ENCODE measurements at regions not wholly inside any gene's neighbourhood (a gene's known extent, or its start where the extent isn't known, plus 50 kb on each side); places are given as distances from the start of the nearest gene placed in this dataset.
"Not testable (repeated sequence)": the region's sequence is repeated elsewhere in the genome, so short reads cannot be mapped to it uniquely, and the experiment has no call there.

GRCh38 chr9:124084087-124084486 lies 72.5 kb downstream of the LHX2 start:
- DNase-seq (ENCODE audit: low read depth) = no peak

- DNase-seq (ENCODE audit: low read depth) = no peak
Observed at GRCh38 chr9:124087226-124087625, 75.7 kb downstream of the LHX2 start.

- no peak for DNase-seq (ENCODE audit: low read depth)
Observed at GRCh38 chr9:124088476-124088837, 76.9 kb downstream of the LHX2 start.

- peak; percentile 31 for DNase-seq (ENCODE audit: low read depth)
Observed at GRCh38 chr9:124089631-124090488, 78.3 kb downstream of the LHX2 start.

GRCh38 chr9:124098141-124098905 lies 86.8 kb downstream of the LHX2 start:
- DNase-seq (ENCODE audit: low read depth) = no peak

- no peak for DNase-seq (ENCODE audit: low read depth)
Observed at GRCh38 chr9:124099860-124100259, 88.3 kb downstream of the LHX2 start.

GRCh38 chr9:124101215-124101968 lies 89.8 kb downstream of the LHX2 start:
- no peak for DNase-seq (ENCODE audit: low read depth)

GRCh38 chr9:124101969-124102345 lies 90.4 kb downstream of the LHX2 start:
- DNase-seq (ENCODE audit: low read depth) = no peak

GRCh38 chr9:124102363-124102762 lies 90.8 kb downstream of the LHX2 start:
- no peak for DNase-seq (ENCODE audit: low read depth)

GRCh38 chr9:124105266-124105665 lies 93.7 kb downstream of the LHX2 start:
- DNase-seq (ENCODE audit: low read depth) = no peak

- no peak for DNase-seq (ENCODE audit: low read depth)
Observed at GRCh38 chr9:124108216-124108615, 96.6 kb downstream of the LHX2 start.

GRCh38 chr9:124110307-124110915 lies 98.8 kb downstream of the LHX2 start:
- peak; percentile 64 for DNase-seq (ENCODE audit: low read depth)

GRCh38 chr9:124116683-124117363 lies 105.3 kb downstream of the LHX2 start:
- DNase-seq (ENCODE audit: low read depth) = no peak

- DNase-seq (ENCODE audit: low read depth) = no peak
Observed at GRCh38 chr9:124118894-124119293, 107.3 kb downstream of the LHX2 start.

- no peak for DNase-seq (ENCODE audit: low read depth)
Observed at GRCh38 chr9:124120272-124120671, 108.7 kb downstream of the LHX2 start.

GRCh38 chr9:124121725-124122124 lies 110.2 kb downstream of the LHX2 start:
- DNase-seq (ENCODE audit: low read depth) = no peak

GRCh38 chr9:124122321-124122720 lies 110.8 kb downstream of the LHX2 start:
- DNase-seq (ENCODE audit: low read depth) = peak; percentile 20

- peak; percentile 27 for DNase-seq (ENCODE audit: low read depth)
Observed at GRCh38 chr9:124122813-124123462, 111.4 kb downstream of the LHX2 start.

GRCh38 chr9:124123621-124124020 lies 112.1 kb downstream of the LHX2 start:
- DNase-seq (ENCODE audit: low read depth) = not testable (repeated sequence)

All from LHCN-M2 (cell line).